Erythroblast (primary cell): ENCODE measurements at regions not wholly inside any gene's neighbourhood (a gene's known extent, or its start where the extent isn't known, plus 50 kb on each side); places are given as distances from the start of the nearest gene placed in this dataset.

ENCODE experiments used
- GATA1 ChIP-seq: IDR thresholded peaks from 2 replicates; pipeline ENCODE4 v1.6.1; 2011; ENCODE audit warnings: low read depth, mild to moderate bottlenecking, control low read depth, low read length, moderate library complexity
- POLR2A ChIP-seq: IDR thresholded peaks from 2 replicates; pipeline ENCODE4 v1.6.1; 2011; ENCODE audit warnings: mild to moderate bottlenecking, low read length

- TF ChIP-seq POLR2A = no peak
- TF ChIP-seq GATA1 = no peak
Measured at GRCh38 chr1:199762572-199762971, 264.9 kb upstream of the NR5A2 start.
